Fibroblast of skin of back (primary cell): ENCODE measurements at regions not wholly inside any gene's neighbourhood (a gene's known extent, or its start where the extent isn't known, plus 50 kb on each side); places are given as distances from the start of the nearest gene placed in this dataset.
"Not testable (repeated sequence)": the region's sequence is repeated elsewhere in the genome, so short reads cannot be mapped to it uniquely, and the experiment has no call there.

Experiments
- DNase-seq: peaks from one replicate; pipeline ENCODE4 v3.0.0-alpha.2; 2013

DNA sequence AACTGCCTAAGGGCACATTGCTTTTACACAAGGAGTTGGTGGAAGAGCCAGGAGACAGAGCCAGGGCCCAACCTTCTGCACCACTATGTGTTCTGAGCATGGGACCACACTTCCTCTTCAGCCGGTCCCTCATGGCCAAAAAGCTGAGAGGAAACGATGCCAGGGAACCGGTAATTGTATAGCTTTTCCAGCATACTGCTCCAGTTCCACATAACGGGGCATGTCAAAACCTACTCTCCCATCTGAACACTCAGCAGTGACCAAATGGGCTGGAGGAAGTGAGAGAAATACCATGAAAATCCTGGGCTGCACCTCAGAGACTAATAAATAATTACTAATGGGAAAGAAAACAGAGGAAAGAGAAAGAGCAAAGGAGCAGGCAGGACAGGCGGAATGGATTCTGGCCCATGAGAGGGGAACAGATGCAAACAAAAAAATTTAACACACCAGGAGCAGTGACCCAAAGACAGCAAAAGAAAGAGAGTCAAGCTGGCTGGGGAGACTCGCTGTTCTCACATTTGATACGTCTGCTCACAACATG, 52.0 kb upstream of the BMP2 start:
- no peak for DNase-seq

DNA sequence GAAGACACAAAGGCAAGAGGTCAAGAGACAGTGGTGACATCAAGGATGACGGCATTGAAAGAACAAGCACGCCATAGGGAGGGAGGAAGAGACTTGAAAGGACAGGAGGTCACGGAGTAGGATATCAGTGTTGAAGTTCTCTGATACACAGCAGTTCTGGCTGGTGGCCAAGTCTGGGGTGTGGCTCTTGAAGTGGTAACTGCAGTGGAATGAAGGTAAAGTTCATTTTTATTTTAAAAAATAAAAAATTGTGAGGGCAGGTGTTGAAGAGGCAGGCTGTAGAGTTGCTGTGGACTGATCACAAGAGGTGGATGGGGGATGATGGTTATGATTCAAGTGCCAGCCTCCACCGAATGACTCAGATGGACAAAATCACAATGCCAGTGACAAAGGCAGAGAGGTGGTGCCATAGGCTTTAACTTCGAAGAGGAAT, 53.2 kb upstream of the BMP2 start:
- DNase-seq: no peak

DNA sequence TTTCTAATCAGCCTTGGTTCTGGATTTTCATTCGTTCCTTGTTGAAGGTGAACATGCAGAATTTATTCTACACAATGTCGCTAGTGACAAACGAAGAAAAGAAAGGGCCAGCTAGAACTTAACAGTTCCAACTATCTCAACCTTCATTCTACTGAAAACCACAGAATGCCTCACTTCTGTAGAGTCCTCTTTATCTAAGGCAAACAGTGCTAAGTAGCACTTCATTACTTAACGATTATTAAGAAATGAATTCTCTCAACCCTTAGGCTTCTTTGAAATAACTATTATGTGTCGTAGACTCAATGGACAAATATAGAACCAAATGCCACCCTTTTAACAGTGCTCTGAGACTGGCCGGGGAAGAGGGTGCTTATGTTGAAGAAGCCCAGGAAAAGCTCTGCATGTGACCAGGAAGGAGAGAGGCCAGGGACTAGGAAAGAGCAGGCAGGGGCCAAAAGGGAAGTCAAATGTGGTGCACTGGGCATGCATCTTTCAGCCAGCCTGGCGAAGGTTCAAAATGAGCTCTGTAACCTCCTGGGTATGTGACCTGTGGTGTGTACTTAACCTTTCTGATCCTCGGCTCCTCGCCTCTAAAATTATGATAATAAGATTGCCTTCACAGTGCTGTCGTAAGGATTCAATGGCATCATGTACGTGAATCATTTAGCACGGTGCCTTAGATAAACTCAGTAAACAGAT, 55.4 kb upstream of the BMP2 start:
- DNase-seq: no peak

DNA sequence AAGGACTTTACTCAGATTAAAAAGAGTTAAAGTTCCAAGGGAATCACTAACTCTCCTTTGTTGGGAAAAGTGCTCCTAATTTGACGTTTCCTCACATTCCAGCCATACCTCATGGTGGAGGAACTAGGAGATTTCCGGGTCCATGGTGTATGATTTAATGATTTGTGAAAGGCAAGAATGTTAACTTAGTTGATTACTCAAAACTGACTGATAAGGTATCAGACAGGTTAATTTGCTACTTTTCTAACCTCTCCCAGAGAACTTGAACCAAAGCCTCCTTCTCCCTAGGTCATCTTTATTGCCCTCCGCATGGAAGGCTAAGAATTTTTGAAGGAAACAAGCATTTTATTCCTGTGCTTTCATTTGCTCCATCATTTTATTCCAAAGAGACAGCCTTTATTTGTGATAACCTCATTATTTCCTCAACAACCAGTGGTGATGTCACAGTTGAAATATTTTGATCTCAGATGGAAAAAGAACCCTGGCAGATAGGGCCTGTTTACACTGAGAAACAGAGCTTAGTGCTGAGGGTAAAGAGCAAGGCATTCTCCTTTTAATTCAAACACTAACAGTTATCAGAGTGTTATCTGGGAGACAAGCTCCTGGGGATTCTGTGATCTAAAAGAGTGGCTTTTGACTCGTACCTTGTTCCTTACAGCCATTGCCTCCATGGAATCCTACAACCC, 57.4 kb upstream of the BMP2 start:
- peak; percentile 27 for DNase-seq

DNA sequence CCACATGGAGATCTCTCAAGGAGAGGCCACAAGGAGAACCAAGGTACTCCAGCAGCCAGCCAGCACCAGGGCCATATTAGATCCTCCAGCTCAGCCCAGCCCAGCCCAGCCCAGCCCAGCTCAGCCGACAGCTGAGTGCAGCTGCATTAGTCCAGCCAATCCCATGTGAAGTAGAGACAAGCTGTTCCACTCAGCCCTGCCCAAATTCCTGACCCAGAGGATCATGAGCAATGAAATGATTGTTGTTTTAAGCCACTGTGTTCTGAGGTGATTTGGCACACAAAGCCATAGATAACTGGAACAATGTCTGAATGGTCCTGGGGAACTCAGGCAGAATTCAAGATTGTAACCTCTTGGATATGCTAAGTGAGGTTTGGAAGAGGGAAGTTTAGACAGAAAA, 59.5 kb upstream of the BMP2 start:
- DNase-seq: peak; percentile 75

DNA sequence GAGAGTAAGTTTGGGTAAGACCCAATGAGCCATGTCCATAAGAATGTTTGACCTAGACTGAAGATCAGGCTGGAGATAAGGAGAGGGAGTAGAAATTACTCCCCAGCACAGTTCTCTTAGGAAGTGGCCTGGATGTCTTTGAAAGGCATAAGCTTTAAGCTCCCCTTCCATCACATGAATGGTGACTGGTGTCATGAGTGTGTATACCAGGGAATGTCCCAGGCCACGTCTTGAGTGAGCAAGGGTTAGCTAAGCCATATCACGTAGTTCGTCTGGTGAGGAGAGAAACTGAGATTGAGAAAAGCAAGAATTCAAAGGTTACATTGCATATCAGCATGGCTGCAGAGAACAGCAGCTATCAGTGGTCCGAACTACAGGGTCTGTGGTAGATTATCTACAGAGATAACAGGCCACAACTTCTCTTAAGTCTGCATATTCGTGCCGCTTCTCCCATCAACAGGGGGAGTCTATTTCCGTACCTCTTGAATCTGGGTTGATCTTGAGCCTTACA, 60.1 kb upstream of the BMP2 start:
- no peak for DNase-seq

DNA sequence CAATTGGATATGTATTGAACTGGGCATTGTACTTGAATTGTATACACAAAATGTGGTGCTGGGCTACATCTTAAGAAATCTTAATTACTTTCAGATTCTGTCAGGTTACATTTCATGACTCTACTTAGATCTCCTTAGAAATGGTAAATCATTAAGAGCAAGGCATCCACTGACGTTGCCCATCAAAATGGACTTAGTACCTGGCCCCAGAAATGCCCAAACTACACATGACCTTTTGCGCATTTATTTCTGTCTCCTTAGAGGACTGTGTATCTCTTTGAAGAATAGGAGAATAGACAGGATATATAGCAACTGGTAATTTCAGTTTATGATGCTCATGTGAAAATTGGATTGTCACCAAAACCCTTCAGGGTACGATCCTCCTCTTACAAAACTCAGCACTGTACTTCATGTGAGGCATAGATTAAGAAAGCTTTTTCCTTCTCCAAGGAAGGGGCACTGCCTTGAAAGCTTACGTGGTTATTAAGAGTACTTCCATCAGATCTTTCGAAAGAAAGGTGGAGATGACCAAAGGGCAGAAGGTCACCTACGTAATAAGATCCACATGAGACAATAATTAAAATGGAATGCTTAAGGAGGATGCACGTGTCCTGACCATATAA, 61.4 kb upstream of the BMP2 start:
- DNase-seq: no peak

DNA sequence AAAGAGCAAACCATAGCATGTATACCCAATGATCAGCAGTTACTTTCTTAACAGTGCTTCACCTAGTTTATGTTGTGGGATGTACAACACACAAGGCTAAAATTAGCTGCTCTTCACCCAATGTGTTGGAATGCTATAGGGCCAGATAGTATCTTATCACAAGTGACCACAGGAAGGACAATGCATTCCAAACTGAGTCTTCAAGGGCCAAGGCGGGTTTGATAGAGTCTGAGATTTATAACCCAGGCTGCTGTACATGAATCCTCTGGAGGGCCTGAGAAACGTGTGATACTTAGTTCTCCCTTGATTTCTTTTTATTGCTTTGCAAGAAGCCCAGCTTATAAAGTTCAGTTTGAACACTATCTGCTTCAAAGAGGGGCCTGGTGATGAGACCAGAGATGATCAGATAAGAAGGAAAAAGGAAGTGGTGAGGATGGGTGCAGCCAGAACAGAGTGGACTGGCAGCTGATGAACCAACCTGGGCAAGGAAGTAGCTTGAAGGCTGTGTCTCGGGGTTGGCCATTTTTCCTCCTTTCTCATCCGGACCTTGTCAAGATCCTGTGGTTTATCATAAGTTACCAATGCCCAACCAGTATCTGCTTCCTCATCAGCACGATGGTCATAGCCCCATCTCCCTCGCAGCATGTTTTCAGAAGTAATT, 62.2 kb upstream of the BMP2 start:
- DNase-seq: peak; percentile 66

DNA sequence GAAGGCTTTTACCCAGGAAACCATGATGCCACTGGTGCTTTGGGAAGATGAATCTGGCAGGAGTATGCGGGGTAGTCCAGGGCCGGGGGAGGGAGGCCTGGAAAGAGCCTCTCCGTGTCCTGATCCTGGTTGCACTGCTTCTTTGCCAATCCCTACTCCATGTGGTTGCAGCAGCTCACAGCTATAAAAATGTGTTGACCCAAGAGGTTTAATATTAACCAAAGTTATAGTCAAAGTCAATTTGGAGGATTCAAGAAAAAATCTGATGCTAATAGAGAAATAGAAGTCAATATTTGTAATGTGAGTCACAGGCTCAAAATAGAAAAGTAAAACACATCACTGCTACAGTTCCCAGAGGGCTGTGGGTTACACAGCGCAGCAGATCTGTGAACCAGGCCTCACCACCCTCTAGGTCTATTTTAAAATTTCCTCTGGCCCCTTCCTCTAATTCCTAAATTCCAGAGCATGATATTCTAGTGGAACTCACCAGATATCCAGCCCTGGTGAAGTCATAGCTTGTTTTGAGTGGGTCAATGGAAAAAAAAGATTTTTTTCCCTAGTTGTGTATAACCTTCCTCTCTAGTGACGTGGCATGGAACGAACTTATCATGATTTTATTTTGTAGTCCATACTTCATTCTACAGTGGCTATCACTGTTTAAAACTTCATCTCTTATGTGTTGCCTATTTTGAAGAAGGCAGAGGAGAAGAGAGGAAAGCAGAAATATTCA, 63.2 kb upstream of the BMP2 start:
- peak; percentile 88 for DNase-seq

DNA sequence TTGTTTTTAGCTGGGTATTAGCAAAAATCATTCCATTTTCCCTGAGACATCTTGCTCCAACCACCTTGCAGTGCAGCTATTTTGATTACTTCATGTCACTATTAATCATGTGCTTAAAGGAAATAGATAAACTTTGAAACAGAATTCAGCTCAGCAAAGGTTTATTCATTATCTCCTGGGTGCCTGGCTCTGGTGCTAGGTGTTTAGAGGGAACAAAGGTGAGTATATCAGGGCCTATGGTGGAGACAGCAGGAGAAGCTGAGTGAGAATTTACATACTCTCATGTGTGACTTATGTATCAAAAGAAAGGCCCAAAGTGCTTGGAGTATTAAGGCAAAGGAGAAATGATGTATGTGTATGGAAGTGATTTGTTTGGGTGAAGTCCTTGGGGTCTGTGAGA, 63.8 kb upstream of the BMP2 start:
- DNase-seq: no peak

DNA sequence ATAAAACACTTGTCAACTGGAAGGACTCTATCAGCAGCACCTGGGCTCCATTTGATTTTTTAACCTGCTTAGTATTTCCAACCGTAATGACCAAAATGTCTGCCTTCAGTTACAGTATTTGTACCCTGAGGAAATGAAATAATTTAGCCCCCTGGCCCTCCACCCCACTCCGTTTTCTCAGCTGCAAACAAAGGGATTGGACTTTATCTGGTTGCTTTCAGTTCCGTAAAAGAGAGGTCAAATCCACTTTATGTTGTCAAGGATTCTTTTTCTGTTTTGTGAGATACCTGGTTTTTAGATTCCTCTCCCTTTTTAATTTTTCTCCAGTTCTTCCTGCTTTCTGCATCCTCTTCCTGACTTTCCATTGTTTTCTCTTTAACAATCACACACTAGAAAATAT, 64.4 kb upstream of the BMP2 start:
- DNase-seq: no peak

DNA sequence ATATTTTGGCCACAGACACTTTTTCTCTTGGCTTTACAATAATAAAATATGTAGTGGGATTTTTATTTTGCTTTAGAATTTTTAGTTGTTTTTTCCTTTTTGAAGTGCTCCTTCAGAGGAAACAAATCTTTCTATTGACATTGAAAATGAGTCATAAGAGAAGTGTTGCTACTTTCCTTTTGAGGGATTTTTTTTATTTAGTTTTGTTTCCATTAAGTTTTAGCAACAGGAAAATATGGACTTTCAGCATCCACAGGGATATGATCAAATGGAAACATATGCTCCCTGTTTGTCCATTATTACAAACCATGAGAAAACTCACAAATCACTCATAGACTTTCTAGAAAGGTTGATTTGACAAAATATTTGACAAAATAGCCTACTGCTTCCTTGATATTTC, 65.3 kb upstream of the BMP2 start:
- no peak for DNase-seq

DNA sequence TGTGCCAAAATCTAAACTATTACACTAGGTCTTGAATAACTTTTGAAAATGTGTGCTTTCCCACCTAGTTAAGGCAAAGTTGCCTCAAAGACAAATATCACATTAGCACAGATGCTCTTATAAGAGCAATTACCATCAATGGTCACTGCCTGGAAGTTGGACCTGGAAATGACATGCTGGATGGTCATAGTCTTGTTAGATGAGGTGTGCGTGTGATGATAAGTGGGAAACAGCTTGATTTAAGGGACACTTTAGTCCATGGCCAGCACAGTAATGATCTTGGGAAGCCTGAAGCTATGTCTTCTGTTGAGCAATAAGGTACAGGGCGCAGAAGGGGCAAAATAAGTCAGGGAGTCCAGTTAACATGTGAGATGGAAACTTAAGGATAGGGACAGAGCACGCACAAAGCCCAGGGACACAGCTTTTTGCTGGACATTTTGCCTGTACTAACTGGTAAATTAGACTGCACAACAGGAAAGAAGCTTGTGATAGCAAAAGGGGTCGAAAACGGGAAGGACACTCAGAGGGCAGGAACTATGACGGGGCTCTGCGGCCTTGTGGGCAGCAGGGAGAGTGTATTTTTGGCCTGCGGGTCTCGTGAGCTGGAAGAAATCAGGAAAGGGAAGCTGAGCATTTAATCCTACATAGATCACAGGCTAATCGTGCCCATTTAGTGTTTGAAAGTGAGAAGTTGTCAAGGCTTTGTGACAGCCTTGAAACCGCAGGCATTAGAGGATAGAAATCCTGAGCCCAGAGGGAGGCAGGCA, 66.7 kb upstream of the BMP2 start:
- DNase-seq: no peak

DNA sequence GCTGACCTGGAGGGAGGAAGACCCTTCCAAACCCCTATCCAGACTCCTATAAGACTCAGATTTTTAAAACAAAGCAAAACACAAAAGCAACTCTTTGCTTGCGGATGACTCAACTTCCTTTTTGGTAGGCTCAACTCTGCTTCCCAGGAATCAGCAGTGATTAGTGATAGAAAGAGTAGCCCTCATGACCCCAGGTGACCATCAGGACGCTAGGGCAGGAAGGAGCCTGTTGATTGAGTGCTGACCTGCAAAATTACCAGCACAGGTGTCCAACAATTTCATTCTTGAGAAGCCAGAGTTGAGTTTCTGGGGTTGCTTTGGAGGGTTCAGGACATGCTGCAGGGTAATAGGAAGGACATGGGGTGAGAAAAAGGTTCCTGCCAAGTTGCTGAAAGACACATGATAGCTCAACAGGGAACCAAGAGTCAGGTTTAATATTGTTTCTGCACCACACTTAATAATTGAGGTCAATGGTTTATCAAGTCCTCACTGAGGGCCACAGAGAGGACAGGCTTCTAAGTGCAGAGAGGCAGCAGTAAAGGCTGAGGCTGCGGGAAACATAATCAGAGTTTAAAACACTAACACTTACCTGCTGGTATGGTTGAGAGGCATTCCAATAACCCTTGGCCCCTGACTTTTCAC, 67.4 kb upstream of the BMP2 start:
- DNase-seq: no peak

DNA sequence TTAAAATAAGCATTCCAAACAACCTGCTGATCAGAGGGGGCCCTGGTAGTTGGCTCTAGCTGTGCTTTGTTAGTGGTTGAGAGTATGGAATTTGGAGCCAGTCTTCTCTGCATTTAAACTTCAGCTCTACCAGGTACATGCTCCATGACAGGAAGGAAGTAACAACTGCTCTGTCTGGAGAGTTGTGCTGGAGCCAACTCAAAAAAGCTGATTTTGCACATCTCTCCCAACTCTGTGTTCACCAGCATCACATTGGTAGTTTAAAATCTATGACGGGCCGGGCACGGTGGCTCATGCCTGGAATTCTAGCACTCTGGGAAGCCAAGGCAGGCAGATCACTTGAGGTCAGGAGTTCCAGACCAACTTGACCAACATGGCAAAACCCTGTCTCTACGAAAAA, 68.8 kb upstream of the BMP2 start:
- no peak for DNase-seq

DNA sequence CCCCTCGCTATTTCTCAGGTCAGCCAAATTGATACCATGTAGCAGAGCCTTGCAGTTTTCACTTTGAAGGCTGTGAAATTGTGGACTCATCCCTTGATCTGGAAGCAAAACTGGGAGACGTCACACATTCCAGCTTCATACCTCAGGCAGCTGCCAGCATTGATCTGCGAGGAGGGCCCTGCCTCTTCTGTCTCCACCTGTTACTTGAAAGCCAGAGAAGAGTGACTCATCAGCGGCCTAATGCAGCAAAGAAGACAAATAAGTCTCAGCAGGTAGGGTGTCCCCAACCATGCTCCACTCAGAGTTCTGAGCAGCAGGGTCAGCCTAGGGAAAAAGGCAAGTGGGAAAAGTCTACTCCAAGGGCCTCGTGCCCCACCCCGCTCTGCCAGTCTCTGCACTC, 69.4 kb upstream of the BMP2 start:
- no peak for DNase-seq

DNA sequence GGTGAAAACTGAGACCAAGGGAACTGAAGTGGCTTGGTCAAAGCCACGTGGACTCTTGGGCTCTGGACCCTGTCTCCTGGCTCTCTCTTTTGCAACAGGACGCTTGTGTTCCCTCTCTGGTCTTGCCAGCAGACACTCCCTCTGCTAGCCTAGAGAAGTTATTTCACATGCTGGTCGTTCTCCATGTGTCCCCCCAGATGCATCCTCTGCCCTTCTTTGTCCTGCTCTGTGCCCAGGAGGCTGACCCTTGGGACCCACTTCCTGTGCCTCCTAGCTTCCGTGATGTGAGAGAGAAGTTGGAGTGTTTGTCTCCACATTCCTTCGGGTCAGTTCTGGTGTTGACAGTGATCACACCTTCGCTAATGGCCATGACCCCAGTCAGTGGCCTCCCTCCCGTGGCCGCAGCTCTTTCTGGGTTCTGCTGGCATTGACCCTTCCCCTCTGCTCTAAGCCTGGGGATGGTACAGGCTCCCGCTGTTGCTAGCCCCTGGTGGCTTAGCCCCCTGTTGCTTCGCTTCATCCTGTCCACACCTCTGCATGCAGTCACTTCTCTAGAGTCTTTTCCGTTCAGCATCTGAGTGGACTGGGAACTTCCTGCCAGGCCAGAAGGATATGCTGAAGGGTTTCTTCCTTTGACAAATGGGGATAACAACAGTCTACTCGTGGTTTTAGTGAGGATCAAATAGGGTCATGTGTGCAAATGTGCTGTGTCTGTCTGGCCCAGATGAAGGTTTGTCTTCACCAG, 70.1 kb upstream of the BMP2 start:
- no peak for DNase-seq

DNA sequence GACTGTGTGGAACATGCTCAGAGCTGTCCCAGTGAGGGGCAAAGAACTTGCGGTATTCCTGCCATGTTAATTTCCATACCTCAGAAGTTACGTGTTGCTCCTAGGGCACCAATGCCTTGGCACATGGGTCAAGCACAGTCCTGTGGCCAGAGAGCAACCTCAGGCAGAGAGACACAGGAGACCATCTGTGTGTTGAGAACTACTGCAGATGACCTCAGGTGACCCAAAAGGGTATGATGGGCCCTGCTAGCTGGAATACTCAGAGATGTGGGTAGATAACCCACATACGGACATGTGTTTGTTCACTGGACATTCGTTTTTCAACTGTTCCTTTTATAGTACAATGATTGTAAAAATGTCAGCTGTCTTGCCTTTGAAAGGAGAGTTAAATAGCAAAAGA, 71.5 kb upstream of the BMP2 start:
- DNase-seq: no peak

DNA sequence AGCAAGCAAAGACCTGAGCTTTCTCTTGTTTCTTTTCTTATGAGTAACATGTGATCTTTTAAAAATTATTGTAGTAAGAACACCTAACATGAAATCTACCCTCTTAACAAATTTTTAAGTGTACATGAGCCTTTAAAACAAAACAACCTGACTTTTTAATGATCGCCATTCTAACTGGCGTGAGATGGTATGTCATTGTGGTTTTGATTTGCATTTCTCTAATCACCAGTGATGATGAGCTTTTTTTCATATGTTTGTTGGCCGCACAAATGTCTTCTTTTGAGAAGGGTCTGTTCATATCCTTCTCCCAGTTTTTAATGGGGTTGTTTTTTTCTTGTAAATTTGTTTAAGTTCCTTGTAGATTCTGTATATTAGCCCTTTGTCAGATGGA, 73.7 kb upstream of the BMP2 start:
- DNase-seq: not testable (repeated sequence)

DNA sequence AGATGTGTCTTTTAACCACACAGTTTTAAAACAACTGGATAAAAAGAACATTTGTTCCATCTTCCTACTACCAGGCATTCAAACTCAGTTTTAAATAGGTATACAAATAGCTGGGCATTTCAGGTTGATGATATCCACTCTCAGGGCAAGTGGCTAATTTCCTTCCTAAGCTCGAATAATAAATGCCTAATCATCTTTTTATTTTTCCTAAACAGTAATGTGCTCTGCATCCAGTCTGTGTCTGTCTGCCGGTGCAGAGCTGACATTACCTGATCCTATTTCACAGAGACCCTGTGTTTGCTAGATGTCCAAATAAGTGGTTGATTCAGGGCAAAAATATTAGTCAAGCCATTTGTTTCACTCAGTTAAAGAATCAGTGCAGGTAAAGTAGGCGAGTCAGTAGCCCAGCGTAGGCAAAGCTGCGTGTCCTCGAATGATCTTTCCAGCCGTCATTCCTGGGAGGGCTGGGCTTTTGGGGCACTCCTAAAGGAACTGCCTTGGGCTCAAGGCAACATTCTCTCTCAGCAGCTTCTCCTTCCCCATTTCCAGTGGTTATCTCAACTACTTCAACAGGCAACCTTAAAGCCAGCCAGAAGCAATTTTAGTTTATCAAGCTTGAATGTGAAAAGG, 74.2 kb upstream of the BMP2 start:
- no peak for DNase-seq
